Psoas muscle (tissue), 7 donors: ENCODE measurements at regions not wholly inside any gene's neighbourhood (a gene's known extent, or its start where the extent isn't known, plus 50 kb on each side); places are given as distances from the start of the nearest gene placed in this dataset.
"Not testable (repeated sequence)": the region's sequence is repeated elsewhere in the genome, so short reads cannot be mapped to it uniquely, and the experiment has no call there.

Experiments
- ATAC-seq, 4 donors: fragments of 200-7000 bp; cut with Tn5 transposase; one replicate each; pipeline ENCODE4 v1.9.1; 2020; ENCODE audit warnings: moderate library complexity in 3 of 4, mild to moderate bottlenecking in 2 of 4
- DNase-seq, 2 donors: peaks; one replicate each; pipeline ENCODE4 v3.0.0-alpha.2; 2020
- H3K27ac ChIP-seq: fragments of 200-600 bp; one replicate; pipeline ENCODE4 v1.8.0; 2022
- H3K27me3 ChIP-seq, 3 donors: fragments of 200-600 bp in 1 of 3; one replicate each; pipeline versions ENCODE4 v1.6.1 to v1.8.0; 2013 to 2022; ENCODE audit warnings: low read length in 2 of 3, mild to moderate bottlenecking in 2 of 3, moderate library complexity in 1 of 3; ENCODE audit not compliant: insufficient read depth in 3 of 3
- H3K36me3 ChIP-seq, 2 donors: fragments of 200-600 bp in 1 of 2; one replicate each; pipeline versions ENCODE4 v1.6.1 to v1.8.0; 2013 to 2022; ENCODE audit warnings: low read depth in 1 of 2, mild to moderate bottlenecking in 1 of 2, moderate library complexity in 1 of 2; ENCODE audit not compliant: insufficient read depth in 1 of 2
- H3K4me1 ChIP-seq: fragments of 200-600 bp; one replicate; pipeline ENCODE4 v1.8.0; 2022
- H3K4me3 ChIP-seq: fragments of 200-600 bp; one replicate; pipeline ENCODE4 v1.8.0; 2022; ENCODE audit warnings: mild to moderate bottlenecking
- H3K9me3 ChIP-seq: fragments of 200-600 bp; one replicate; pipeline ENCODE4 v1.8.0; 2022
- WGBS, 3 donors: extraction: QIAGEN DNeasy Blood & Tissue Kit; methylation state at CpG; one replicate each; pipeline versions ENCODE4 v1.1.6 to v1.1.7; 2013; 5-methylcytosine and 5-hydroxymethylcytosine counted together
- intact Hi-C, 2 donors: fragments of 100-400 bp; cut with DNase I; formaldehyde crosslinking; loops; one replicate each; pipeline versions ENCODE4 v1.11.0 to v1.14.2; 2022
- TF ChIP-seq, protein P1 (sequence below): fragments of 200-600 bp; IDR thresholded peaks from one replicate; pipeline ENCODE4 v1.8.0; 2022; ENCODE audit warnings: antibody characterized with exemption
- donor health status: healthy with polysubstance abuse.
- donor health status: DM: no; HTN: no; CAD: no; lungs with moderate emphysema.
- donor health status: Bipolar disorder and iron deficiency.
- donor health status: healthy.
- donor health status: DM: yes; HTN: yes; CAD: no.
- donor health status: DM: no; HTN: no; CAD: no.
- donor health status: DM: yes; HTN: yes; CAD: no.

DNA sequence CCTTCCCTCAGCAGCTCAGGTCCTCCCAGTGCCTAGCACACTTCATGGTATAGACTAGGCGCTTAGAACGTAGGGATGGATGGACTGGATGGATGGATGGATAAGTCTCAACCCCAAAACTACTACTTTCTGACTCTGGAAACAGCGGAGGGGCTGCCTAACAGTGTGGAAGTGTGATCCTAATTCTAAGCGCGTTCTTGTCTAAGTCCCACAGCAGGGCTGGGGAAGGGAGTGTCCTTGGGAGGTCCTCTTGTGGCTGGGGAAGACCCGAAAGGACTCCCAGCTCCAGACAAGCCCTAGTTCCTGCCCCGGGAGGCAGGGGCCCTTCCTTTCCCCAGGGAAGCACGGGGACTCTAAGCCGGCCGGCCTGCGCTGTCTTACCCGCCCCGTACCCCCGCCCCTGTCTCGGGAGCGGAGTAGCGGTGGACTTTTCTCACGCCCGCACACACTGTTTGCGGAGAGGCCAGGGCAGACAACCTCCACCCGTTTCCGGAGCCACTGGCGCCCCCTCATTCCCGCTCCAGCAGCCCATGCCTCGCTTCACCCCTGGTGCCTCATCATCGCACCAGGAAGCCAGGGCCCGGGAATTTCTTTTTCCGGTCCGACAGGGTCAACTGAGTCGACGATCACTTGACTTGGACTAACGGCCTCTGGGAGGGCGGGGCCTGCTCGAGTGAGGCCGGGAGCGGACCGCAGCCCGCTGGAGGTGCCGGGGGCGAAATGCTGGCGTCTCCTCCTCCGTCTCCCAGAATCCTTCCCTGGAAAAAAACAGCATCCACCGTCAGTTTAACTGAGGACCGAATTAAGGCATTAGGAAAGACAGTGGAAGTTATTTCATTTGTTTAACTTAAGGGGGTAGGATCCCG lies 133.3 kb downstream of the TBC1D2B start:
- intact Hi-C loops: no loop called here
- TF ChIP-seq, protein P1, sequence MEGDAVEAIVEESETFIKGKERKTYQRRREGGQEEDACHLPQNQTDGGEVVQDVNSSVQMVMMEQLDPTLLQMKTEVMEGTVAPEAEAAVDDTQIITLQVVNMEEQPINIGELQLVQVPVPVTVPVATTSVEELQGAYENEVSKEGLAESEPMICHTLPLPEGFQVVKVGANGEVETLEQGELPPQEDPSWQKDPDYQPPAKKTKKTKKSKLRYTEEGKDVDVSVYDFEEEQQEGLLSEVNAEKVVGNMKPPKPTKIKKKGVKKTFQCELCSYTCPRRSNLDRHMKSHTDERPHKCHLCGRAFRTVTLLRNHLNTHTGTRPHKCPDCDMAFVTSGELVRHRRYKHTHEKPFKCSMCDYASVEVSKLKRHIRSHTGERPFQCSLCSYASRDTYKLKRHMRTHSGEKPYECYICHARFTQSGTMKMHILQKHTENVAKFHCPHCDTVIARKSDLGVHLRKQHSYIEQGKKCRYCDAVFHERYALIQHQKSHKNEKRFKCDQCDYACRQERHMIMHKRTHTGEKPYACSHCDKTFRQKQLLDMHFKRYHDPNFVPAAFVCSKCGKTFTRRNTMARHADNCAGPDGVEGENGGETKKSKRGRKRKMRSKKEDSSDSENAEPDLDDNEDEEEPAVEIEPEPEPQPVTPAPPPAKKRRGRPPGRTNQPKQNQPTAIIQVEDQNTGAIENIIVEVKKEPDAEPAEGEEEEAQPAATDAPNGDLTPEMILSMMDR: no peak
- H3K9me3 ChIP-seq: no peaks in the 10 kb centered on the region
- peak overlapping the region; percentile 80 for H3K27ac ChIP-seq
- H3K27me3 ChIP-seq: no peaks in the 10 kb centered on the region
- no peaks in the 10 kb centered on the region for H3K36me3 ChIP-seq
- peak overlapping the region; percentile 73 for H3K4me3 ChIP-seq
- 7 to 12% (median 10%) methylated on average over 43 to 45 of the region's 45 CpGs for WGBS, 3 donors
- H3K4me1 ChIP-seq: no peaks in the 10 kb centered on the region
- peak; percentile 89 to 93 for DNase-seq
- peak; percentile 89 to 98 (median 93) for ATAC-seq

DNA sequence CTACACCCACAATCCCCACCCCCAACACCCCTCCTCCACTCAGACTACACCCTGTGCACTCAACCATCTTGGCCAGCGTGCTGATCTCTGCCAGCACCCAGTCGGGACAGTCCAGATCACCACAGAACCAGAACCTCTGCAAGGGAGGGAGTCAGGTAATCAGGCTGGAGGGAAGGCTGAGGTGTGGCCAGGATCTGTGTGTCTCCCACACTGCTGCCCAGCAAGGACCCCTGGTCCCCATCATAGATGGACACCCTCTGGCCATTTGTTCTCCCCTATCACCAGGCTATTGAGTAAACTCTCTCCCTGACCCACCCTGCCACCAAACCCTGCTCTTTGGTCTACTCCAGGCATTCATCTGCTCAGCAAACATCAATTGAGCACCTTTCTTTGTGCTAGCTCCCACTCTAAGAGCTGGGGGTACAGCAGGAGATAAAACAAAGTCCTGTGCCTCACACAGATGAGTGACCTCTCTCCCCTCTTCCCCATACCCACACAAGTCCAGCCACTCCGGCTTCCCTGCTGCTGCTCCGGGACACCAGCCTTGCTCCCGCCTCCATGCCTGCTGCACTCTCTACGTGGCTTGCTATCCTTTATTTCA lies 134.8 kb downstream of the TBC1D2B start:
- WGBS, 3 donors: 80 to 92% (median 85%) methylated on average over 6 of the region's 6 CpGs
- Histone ChIP-seq H3K4me3 (no peak overlapping the region), H3K9me3 (no peaks in the 10 kb centered on the region), H3K4me1 (no peaks in the 10 kb centered on the region), H3K27ac (no peak overlapping the region), H3K36me3 (no peaks in the 10 kb centered on the region), H3K27me3 (no peaks in the 10 kb centered on the region)
- intact Hi-C loops: no loop called here
- ATAC-seq: no peak
- DNase-seq: no peak
- TF ChIP-seq, protein P1: no peak

DNA sequence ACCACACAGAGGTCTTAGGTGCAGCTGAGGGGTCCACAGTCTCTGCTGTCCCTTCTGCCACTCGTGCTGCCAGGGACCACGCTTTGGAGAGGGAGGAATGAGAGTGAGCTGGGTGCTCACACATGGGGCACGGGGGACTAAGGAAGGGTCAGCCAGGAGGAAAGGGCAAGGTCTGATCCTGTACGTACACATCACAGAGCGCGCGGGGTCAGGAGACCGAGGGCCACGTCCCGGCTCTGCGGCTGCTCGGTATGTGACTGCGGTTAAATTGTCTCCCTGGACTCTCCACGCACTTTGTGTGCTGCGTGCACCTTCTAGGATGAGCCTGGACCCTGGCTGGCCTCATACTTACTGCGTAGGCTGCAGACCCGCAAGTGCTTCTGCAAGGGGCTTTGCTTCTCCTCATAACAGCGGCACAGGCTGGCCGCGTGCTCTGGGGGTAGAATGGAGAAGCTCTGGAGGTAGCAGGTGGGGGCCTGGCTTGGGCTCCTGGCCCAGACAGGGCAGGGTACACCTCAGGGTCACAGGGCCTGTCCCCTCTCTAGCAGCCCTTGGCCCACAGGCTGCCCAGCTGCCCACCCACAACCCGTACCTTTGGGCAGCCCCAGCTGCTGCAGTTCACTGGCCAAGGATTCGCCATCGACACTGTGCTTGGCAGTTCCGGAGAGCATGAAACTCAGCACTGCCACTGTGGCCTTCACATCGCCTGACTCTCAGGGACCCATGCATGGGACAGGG lies 136.3 kb downstream of the TBC1D2B start:
- intact Hi-C loops, DNase-seq: not testable (repeated sequence)
- WGBS, 3 donors: 72 to 79% (median 76%) methylated on average over 9 to 13 of the region's 25 CpGs

DNA sequence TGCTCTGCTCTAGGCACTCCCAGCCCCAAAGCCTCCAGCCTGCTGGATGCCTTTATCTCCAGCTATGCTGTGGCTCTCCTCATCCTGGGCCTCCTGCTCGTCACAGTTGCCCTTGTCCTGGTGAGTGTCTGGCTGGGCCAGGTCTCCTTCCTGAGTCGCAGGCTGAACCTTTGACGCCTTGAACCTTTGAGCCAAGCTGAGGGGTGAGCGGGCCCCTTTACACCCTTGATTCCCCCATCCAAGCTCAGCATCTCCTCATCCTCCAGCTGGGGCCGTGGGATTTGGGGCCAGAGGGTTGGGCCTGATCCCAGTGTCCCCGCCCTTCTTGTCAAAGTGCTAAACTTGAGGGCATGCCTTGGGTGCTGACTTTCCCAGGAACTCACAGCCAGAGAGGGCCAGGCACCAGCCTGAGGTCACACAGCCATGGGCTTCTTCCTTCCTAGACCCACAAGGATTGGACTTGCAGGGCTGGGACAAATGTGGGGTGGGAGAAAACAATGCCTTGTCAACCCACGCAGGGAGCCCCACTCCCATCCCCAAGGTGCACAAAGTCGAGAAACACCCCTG lies 137.0 kb downstream of the TBC1D2B start:
- H3K36me3 ChIP-seq: no peaks in the 10 kb centered on the region
- H3K4me1 ChIP-seq: no peaks in the 10 kb centered on the region
- DNase-seq (no peak), ATAC-seq (no peak)
- no peak overlapping the region for H3K27ac ChIP-seq
- 77 to 90% (median 79%) methylated on average over 7 to 8 of the region's 8 CpGs for WGBS, 3 donors
- H3K4me3 ChIP-seq: no peak overlapping the region
- intact Hi-C loops: no loop called here
- no peaks in the 10 kb centered on the region for H3K27me3 ChIP-seq
- TF ChIP-seq, protein P1: no peak
- H3K9me3 ChIP-seq: no peaks in the 10 kb centered on the region

More for the DNA sequence above, 136.3 kb downstream of the TBC1D2B start:
- H3K4me1 ChIP-seq, H3K36me3 ChIP-seq, ATAC-seq, H3K4me3 ChIP-seq, H3K27ac ChIP-seq, H3K9me3 ChIP-seq, H3K27me3 ChIP-seq: not testable (repeated sequence)

DNA sequence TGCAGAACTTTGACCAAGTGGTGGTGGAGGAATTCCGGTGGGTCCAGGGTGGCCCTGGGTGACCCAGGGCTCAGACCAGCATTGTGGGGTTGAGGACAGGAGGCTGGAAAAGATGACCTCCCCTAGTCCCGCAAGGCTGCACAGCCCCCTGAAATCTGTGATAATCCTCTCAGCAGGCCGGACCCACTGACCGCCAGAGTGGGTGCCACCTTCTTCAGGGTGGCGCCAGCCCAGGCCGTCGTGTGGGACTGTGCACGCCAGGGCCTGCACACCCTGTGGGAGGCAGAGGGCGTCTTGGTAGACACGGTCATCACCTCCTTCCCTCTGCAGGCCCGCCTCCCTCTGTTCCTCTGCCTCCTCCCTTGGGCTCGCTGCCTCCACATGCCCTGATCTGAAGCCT lies 137.7 kb downstream of the TBC1D2B start:
- Histone ChIP-seq H3K9me3 (no peaks in the 10 kb centered on the region), H3K36me3 (no peaks in the 10 kb centered on the region), H3K27me3 (no peaks in the 10 kb centered on the region), H3K4me3 (no peak overlapping the region), H3K4me1 (no peaks in the 10 kb centered on the region), H3K27ac (no peak overlapping the region)
- ATAC-seq (no peak), DNase-seq (no peak)
- intact Hi-C loops: no loop called here
- 86 to 92% (median 91%) methylated on average over 10 to 12 of the region's 12 CpGs for WGBS, 3 donors
- TF ChIP-seq, protein P1: no peak

DNA sequence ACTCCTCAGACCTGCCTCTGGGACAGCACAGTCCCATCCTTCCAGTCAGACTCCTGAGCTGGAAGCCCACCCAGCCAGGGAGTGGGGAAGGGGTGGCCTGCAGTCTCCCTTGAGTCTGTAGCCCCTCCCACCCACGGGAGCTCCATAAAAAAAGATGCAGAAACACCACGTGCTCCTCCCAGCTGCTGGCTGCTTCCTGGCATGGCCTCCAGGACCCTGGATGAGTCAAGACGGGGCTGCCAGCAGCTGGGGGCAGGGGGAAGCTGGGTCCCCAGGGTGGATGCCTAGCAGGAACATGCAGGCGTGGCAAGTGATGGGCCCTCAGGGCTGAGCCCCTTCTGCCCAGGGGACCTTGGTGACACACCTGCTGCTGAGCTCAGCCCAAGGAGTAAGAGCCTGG lies 138.5 kb downstream of the TBC1D2B start:
- H3K36me3 ChIP-seq, ATAC-seq, H3K9me3 ChIP-seq, intact Hi-C loops, H3K27ac ChIP-seq, DNase-seq, H3K27me3 ChIP-seq, H3K4me1 ChIP-seq, H3K4me3 ChIP-seq: not testable (repeated sequence)
- 19 to 46% (median 29%) methylated on average over 4 of the region's 4 CpGs for WGBS, 3 donors

DNA sequence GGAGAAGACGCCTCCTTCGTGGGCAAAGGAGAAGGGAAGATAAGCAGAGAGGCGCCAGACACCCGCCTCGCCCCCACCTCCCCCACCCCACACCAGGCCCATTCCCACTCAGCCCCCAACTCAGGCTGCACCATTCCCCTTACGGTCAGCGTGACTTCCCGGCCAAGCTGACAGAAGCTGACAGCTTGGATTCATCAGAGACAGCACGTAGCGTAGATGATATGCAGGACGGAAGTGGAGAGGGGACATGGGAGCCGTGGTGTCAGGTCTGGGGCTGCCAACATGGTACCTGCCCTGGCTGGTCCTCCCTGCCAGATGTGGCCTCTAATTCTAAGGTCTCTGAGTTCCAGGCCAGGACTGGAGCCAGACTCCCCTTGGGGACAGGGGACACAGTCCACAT lies 139.0 kb downstream of the TBC1D2B start:
- H3K4me1 ChIP-seq, H3K36me3 ChIP-seq, H3K27me3 ChIP-seq, H3K4me3 ChIP-seq, DNase-seq, intact Hi-C loops, H3K9me3 ChIP-seq, H3K27ac ChIP-seq, ATAC-seq: not testable (repeated sequence)
- WGBS, 3 donors: 73 to 80% (median 74%) methylated on average over 12 of the region's 12 CpGs
